NCI-H446 treated with DMSO at 0.1 percent for 48 hours (cell line): ENCODE measurements at regions not wholly inside any gene's neighbourhood (a gene's known extent, or its start where the extent isn't known, plus 50 kb on each side); places are given as distances from the start of the nearest gene placed in this dataset.
"Not testable (repeated sequence)": the region's sequence is repeated elsewhere in the genome, so short reads cannot be mapped to it uniquely, and the experiment has no call there.

ENCODE experiments used
- DNase-seq: peaks from one replicate; lab custom pipeline; 2025; lab: John Stamatoyannopoulos, UW

DNA sequence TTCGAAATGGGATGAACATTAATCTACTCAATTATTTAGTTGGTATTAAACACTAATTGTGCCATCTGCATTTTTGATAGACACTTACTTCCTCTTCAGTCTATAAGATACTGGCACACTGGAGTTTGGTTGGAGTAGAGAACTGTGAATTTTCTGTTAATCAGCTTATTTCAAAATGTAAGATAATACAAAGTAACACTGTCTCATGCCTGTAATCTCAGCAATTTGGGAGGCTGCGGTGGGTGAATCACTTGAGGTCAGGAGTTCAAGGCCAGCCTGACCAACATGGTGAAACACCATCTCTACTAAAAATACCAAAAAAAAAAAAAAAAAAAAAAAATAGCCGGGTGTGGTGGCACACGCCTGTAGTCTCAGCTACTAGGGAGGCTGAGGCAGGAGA is 440.2 kb upstream of the NUDT12 start:
- DNase-seq: not testable (repeated sequence)

- no peak for DNase-seq
Measured at GRCh38 chr5:104001136-104001535, 438.5 kb upstream of the NUDT12 start.

DNA sequence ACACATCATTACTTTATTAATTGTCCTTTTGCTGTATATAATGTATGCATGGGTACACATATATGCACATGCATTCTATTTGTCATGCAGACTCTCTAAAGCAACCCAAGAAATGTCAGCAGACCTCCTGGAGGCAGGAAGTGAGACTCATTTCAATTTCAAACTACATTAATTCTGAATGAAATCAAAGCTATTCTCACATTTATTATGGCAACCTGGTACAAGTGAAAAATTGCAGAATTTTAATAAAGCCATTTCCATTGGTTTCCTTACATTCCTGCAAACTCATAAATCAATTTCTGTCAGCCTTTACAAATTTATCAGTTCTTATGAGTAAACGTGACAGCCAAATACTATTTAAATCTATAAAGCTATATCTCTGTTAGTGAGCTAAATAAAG is 430.4 kb upstream of the NUDT12 start:
- DNase-seq: no peak

GRCh38 chr5:103990064-103990463 is 427.5 kb upstream of the NUDT12 start:
- DNase-seq: no peak

GRCh38 chr5:103981592-103981991 is 419.0 kb upstream of the NUDT12 start:
- DNase-seq: no peak

DNA sequence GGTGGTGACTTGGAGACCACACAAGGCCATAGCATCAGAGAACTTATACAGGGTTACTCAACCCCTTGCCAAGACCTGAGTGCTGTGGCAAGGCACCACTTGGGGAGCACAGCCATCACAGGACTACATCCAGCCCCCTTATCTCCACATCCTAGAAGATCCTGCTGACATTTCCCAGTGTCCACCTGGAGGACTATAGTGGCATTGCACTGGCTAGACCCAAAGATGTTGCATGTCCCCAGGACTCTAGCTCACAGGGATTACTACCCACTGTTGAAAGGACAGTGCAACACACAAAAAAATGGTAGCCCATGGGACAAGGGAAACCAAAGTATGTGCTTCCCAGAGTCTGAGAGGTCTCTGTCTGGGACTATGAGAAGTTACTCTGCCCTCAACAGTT is 411.1 kb upstream of the NUDT12 start:
- no peak for DNase-seq

GRCh38 chr5:103966295-103966694 is 403.7 kb upstream of the NUDT12 start:
- not testable (repeated sequence) for DNase-seq

GRCh38 chr5:103962023-103962422 is 399.4 kb upstream of the NUDT12 start:
- no peak for DNase-seq

DNA sequence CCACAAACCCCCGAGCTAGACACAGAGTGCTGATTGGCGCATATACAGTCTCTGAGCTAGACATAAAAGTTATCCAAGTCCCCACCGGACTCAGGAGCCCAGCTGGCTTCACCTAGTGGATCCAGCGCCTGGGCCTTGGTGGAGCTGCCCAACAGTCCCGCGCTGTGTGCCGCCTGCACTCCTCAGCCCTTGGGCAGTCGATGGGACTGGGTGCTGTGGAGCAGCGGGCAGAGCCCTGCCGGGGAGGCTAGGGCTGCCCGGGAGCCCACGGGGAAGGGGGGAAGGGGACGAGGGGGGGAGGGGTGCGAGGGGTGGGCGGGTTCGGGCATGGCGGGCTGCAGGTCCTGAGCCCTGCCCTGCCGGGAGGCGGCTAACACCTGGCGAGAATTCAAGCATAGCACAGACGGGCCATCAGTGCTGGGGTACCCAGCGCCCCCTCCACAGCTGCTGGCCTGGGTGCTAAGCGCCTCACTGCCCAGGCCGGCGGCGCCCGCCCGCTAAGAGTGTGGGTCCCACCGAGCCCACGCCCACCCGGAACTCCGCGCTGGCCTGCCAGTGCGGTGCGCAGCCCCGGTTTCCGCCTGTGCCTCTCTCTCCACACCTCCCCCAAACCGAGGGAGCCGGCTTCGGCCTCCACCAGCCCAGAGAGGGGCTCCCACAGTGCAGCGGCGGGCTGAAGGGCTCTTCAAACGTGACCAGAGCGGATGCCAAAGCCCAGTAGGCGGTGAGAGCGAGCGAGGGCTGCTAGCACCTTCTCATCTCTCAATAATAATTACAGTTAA is 391.2 kb upstream of the NUDT12 start:
- no peak for DNase-seq

GRCh38 chr5:103951776-103952175 is 389.2 kb upstream of the NUDT12 start:
- no peak for DNase-seq

GRCh38 chr5:103943230-103943629 is 380.6 kb upstream of the NUDT12 start:
- DNase-seq: no peak

DNA sequence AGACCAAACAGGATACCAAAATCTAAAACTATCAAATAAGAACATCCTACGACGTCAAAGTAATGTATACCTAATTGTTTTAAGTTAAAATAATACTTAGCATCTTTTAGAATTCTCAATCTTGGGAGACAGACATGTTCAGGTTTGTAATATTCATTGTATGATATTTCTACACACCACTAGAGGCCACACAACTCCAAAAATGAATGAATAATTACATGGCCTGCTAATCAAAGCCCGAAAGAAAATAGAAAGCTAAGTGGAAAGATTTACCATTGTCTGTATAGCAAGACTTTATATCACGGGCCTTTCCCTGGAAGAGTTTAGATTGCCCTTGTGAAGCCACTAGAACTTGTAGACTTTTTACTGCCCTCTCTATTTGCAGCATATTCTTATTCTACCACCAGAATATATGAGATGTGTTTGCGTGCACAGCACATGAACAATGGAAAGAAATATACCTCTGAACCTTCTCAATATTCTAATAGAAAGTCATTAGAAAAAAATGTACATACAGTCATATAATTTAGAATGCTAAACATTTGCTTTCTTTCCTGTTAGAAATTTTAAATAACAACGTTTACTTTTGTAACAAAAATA is 380.1 kb upstream of the NUDT12 start:
- peak; percentile 34 for DNase-seq

DNA sequence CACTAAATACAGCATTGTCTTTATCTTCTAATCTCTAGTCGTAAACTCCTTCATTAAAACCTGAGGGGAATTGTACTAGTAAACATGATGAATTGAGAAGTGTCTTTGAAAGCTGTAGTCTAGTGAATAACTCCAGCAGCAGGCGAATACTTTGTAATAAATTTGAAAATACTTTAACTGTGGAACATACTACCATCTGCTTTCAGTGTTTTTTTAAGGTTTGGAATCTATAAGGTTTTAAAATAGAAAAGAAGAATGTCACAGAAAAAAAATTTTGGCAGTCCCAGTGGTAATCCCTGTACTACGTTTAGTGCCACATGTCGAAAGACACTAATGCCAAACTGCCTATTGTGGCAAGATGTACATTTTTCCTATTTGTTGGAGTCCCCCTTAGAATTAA is 379.0 kb upstream of the NUDT12 start:
- DNase-seq: peak; percentile 17

DNA sequence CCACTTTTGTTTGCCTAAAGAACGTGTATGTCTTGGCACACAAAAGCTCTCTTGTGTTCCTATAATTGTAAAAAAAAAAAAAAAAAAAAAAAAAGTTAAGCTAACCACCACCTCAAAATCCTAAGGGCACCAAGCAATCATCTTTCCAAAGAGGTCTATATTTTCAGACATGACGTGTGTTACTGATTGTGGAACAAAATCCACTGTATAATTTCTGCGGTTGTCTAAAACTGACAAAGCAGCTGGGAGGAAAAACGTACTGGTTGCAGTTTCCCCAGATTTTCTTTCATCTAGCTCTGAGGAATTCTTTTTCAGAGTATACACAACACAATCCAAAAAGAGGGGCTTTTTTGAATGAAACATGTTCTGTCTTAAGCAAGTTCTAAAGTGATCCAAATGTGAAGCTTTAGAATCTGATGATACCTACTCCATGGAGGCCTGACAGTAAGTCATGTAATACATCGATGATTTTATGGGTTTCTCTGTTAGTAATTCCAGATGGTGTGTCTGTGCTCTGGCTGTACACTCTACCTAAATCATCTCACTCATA is 375.6 kb upstream of the NUDT12 start:
- DNase-seq: no peak

DNA sequence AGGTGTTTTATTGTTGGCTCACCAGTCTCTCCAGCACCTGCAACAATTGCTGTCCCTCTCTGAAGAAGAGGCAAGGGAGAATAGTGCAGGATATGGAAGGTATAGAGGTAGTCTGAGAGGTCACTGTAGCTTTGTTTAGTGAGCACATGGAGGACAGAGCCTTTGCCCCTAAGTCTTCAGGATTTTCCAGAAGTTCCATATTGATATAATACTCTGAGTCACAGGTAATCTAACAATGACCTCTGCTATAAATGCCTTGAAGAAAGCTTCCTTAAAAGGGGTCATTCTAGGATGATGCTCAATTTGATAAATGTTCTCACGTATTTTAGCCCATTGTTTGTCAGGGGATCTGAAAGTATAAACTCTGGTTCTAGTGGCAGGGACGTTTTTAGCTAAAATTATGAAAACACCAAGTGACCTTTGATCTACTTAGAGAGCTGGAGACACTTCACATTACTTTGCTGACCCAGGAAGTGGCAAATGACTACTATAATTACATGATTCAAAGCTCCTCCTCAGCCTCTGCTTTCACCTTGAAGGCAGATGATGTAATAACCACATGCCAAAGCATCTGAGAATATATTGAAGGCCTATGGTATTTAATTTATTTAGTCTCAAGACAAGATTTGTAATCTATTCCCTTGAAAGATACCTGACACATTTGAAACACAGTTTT is 366.9 kb upstream of the NUDT12 start:
- DNase-seq: no peak

- DNase-seq: no peak
Measured at GRCh38 chr5:103927739-103928138, 365.1 kb upstream of the NUDT12 start.

- no peak for DNase-seq
Measured at GRCh38 chr5:103923616-103924168, 361.1 kb upstream of the NUDT12 start.

GRCh38 chr5:103919506-103919905 is 356.9 kb upstream of the NUDT12 start:
- DNase-seq: no peak

- DNase-seq: no peak
Measured at GRCh38 chr5:103918668-103919367, 356.2 kb upstream of the NUDT12 start.

DNA sequence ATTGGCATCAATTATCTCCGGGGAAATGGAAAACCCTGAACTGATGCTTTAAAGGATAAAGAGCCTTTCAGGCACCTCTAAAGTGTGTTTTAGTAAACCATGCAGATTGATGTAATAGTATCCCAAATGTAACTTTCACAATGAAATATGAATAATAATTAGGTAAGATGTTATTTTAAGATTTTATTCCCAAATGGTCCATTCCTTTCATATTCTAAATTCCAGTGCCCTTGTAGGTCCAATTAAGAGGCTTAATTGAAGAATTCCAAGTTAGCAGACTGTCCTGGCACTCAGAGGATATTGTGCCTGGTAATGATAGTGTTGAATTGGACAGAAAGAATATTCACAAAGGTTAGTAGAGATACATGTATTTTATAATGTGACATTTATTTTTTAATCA is 352.5 kb upstream of the NUDT12 start:
- DNase-seq: no peak

- DNase-seq: no peak
Measured at GRCh38 chr5:103910786-103911185, 348.2 kb upstream of the NUDT12 start.

DNA sequence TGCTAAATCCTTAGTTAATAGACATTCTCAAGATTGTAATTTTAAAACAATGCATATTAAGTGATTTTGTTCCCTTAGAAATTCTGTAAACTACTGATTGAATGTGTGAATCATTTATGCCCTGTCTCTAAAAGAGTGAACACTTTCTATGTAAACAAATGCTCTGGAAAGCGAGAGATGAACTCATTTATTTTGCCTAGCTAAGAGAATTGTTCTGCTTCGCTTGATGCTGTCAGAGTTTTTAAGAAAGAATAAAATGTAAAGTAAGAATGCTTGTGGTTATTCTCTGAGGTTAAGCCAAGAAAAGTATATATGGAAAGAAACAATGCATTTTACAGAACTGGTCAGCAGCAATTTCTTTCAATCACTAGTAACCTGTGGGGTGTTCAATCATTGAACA is 347.4 kb upstream of the NUDT12 start:
- no peak for DNase-seq
